K562 (cell line): ENCODE measurements at regions not wholly inside any gene's neighbourhood (a gene's known extent, or its start where the extent isn't known, plus 50 kb on each side); places are given as distances from the start of the nearest gene placed in this dataset.

Experiments
- CTCF ChIP-seq, 3 experiments: IDR thresholded peaks in 2 of 3; conservative IDR thresholded peaks in 1 of 3; 2 replicates each; pipeline ENCODE4 v1.5.1; 2011 to 2012; ENCODE audit warnings: low read length in 3 of 3, mild to moderate bottlenecking in 3 of 3, control low read depth in 2 of 3, improper control_type of control experiment in 1 of 3, inconsistent platforms in 1 of 3, low read depth in 1 of 3, mixed read lengths in 1 of 3, moderate library complexity in 1 of 3; ENCODE audit not compliant: insufficient read depth in 2 of 3
- ZBTB8A ChIP-seq: fragments of 450-650 bp; IDR thresholded peaks from 2 replicates; pipeline ENCODE4 v1.6.1; 2018; ENCODE audit warnings: mild to moderate bottlenecking, moderate library complexity; ENCODE audit not compliant: partially characterized antibody
- ZNF174 ChIP-seq: fragments of 250-450 bp; sonication (Bioruptor Pico); IDR thresholded peaks from 2 replicates; pipeline ENCODE4 v1.4.0; 2020; ENCODE audit warnings: mild to moderate bottlenecking
- ZNF316 ChIP-seq: fragments of 450-650 bp; IDR thresholded peaks from 2 replicates; pipeline ENCODE4 v1.6.1; 2016
- TF ChIP-seq, protein P1 (sequence below): sonication (generic); formaldehyde crosslinking; IDR thresholded peaks from 2 replicates; pipeline ENCODE4 v1.8.0; 2022; ENCODE audit warnings: missing genetic modification reagents, mild to moderate bottlenecking, borderline replicate concordance
- TF ChIP-seq, protein P2 (sequence below): fragments of 450-650 bp; IDR thresholded peaks from 2 replicates; pipeline ENCODE4 v1.7.0; 2016; ENCODE audit warnings: borderline replicate concordance

- TF ChIP-seq ZNF316: no peak
- no peak for TF ChIP-seq ZNF174
- no peak for TF ChIP-seq CTCF (IDR thresholded peaks at IDR 0.05 in 2 of 3, conservative IDR thresholded peaks at IDR 0.05 in 1 of 3; ENCODE audit: insufficient read depth in 2 of 3, low read depth in 1 of 3, low read length in 3 of 3)
- TF ChIP-seq, protein P1, sequence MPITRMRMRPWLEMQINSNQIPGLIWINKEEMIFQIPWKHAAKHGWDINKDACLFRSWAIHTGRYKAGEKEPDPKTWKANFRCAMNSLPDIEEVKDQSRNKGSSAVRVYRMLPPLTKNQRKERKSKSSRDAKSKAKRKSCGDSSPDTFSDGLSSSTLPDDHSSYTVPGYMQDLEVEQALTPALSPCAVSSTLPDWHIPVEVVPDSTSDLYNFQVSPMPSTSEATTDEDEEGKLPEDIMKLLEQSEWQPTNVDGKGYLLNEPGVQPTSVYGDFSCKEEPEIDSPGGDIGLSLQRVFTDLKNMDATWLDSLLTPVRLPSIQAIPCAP: no peak
- TF ChIP-seq, protein P2, sequence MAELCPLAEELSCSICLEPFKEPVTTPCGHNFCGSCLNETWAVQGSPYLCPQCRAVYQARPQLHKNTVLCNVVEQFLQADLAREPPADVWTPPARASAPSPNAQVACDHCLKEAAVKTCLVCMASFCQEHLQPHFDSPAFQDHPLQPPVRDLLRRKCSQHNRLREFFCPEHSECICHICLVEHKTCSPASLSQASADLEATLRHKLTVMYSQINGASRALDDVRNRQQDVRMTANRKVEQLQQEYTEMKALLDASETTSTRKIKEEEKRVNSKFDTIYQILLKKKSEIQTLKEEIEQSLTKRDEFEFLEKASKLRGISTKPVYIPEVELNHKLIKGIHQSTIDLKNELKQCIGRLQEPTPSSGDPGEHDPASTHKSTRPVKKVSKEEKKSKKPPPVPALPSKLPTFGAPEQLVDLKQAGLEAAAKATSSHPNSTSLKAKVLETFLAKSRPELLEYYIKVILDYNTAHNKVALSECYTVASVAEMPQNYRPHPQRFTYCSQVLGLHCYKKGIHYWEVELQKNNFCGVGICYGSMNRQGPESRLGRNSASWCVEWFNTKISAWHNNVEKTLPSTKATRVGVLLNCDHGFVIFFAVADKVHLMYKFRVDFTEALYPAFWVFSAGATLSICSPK: no peak
- TF ChIP-seq ZBTB8A: no peak
These were observed 537.4 kb downstream of the TMEM135 start for GRCh38 chr11:87575088-87575487.
